HFF-Myc (cell line): ENCODE measurements at regions not wholly inside any gene's neighbourhood (a gene's known extent, or its start where the extent isn't known, plus 50 kb on each side); places are given as distances from the start of the nearest gene placed in this dataset.

Experiments
- DNase-seq: peaks from one replicate; pipeline ENCODE4 v3.0.0-alpha.2; 2011; ENCODE audit warnings: low read depth; ENCODE audit errors: extremely low read depth
- H3K4me3 ChIP-seq: replicated peaks from 2 replicates; pipeline ENCODE4 v1.5.1; 2011; ENCODE audit warnings: low read depth, mild to moderate bottlenecking, control low read depth, low read length
- TF ChIP-seq, protein P1 (sequence below): IDR thresholded peaks from 2 replicates; pipeline ENCODE4 v1.5.1; 2012; ENCODE audit warnings: mild to moderate bottlenecking, low read depth, low read length, control low read depth; ENCODE audit errors: missing control alignments

- H3K4me3 ChIP-seq: no peak overlapping the region
- no peak for DNase-seq
- TF ChIP-seq, protein P1, sequence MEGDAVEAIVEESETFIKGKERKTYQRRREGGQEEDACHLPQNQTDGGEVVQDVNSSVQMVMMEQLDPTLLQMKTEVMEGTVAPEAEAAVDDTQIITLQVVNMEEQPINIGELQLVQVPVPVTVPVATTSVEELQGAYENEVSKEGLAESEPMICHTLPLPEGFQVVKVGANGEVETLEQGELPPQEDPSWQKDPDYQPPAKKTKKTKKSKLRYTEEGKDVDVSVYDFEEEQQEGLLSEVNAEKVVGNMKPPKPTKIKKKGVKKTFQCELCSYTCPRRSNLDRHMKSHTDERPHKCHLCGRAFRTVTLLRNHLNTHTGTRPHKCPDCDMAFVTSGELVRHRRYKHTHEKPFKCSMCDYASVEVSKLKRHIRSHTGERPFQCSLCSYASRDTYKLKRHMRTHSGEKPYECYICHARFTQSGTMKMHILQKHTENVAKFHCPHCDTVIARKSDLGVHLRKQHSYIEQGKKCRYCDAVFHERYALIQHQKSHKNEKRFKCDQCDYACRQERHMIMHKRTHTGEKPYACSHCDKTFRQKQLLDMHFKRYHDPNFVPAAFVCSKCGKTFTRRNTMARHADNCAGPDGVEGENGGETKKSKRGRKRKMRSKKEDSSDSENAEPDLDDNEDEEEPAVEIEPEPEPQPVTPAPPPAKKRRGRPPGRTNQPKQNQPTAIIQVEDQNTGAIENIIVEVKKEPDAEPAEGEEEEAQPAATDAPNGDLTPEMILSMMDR: no peak
Observed at GRCh38 chr2:16881122-16881521, 215.5 kb upstream of the CYRIA start.

DNA sequence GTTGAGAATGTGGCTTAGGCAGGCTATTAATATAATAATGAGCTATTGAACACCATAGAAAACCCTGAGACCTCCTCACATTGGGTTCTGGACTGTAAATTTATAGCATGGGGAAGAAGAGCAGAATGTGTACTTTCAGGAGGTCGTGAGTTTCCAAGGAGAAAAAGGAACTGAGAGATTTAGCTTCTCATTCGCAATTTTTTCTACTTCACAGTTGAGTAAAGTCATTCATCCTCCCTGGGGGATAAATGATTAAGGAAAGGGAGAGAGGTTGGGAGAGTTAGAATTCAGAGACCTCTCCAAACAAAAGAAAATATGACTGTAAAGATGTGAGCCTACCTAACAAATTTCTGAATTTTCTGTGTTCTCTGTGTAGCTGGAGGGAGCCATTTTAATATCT, 205.8 kb upstream of the CYRIA start:
- DNase-seq: no peak
- TF ChIP-seq, protein P1: no peak
- H3K4me3 ChIP-seq: no peak overlapping the region

GRCh38 chr2:16870491-16871076, 204.9 kb upstream of the CYRIA start:
- no peak for DNase-seq
- no peak overlapping the region for H3K4me3 ChIP-seq
- TF ChIP-seq, protein P1: no peak

DNA sequence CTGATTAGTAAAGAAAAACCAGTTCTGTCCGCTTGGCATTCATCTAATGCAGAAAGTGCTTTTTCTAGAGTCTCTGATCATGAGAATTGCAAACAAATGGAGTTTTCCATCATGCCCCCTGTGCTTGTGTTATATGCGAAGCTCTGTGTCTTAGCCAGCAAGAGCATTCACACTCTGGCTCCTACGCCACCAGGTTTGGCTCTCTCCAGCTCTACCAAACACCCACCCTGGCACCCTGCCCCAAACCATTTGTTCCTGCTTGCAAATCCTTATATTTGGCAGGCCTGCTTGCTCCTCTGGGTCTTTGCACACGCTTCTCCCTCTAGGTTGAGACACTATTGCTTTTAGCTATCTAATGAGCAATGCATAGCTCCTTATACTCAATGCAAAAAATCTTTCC, 204.1 kb upstream of the CYRIA start:
- H3K4me3 ChIP-seq: no peak overlapping the region
- TF ChIP-seq, protein P1: no peak
- no peak for DNase-seq

DNA sequence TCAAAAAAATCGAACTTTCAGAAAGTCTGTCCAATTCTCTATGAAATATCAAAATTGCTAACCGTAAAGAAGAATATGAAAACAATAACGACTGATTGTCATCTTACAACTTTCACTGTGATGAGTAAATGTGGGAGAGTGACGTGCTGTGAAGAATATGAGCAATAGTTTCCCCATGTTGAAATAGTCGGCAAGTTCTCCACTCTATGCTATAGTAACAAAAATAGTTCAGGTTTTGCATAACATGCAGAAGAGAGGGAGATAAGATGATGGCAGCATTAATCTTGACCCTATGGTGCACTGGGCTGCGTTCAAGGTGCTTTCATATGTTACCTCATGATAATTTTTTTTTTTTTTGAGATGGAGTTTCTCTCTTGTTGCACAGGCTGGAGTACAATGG, 196.8 kb upstream of the CYRIA start:
- TF ChIP-seq, protein P1: no peak
- no peak for DNase-seq
- no peak overlapping the region for H3K4me3 ChIP-seq

GRCh38 chr2:16861530-16861929, 195.9 kb upstream of the CYRIA start:
- DNase-seq: no peak
- H3K4me3 ChIP-seq: no peak overlapping the region
- TF ChIP-seq, protein P1: no peak

DNA sequence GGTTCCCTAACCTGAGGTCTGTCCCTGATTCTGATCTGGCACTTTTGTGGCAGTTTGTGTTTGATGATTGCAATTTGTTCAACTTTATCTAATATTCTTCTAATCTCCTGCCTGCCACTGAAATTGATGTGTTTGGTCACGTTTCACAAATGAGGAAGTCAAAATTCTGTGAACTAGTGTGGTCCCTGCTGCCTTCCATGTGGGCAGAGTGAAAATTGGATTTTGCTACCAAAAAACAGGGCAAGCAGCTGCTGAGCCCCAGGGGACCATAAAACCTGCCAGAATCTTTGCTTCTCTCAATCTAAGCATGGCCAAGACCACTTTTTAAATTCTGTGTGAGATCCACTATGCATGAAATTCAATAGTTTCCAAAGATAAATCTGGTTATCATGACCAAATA, 195.5 kb upstream of the CYRIA start:
- TF ChIP-seq, protein P1: no peak
- DNase-seq: no peak
- no peak overlapping the region for H3K4me3 ChIP-seq
